HepG2 (cell line): ENCODE measurements at regions not wholly inside any gene's neighbourhood (a gene's known extent, or its start where the extent isn't known, plus 50 kb on each side); places are given as distances from the start of the nearest gene placed in this dataset.

ENCODE experiments used
- ATAC-seq: fragments of 200-7000 bp; cut with Tn5 transposase; 3 replicates; pipeline ENCODE4 v1.9.1; 2020; ENCODE audit warnings: mild to moderate bottlenecking, moderate library complexity
- BruUV-seq: library from RNA; stranded (reverse); fragments of 400-500 nt; replicated peaks from 2 replicates; lab custom pipeline; 2021; lab: Mats Ljungman, UMichigan
- CTCF ChIA-PET: fragments of 300-600 bp; formaldehyde crosslinking; extraction: SDS; loops from one replicate; lab custom pipeline; 2021; ENCODE audit warnings: low total read pairs, inconsistent platforms, low intra/inter-chr PET ratio; lab: Yijun Ruan, JAX
- POLR2A ChIA-PET: fragments of 350-600 bp; sonication (Branson Sonifier 250); formaldehyde crosslinking; loops from one replicate; lab custom pipeline; 2020; ENCODE audit warnings: antibody characterized with exemption, inconsistent platforms; lab: Yijun Ruan, JAX
- DNase-seq: peaks from one replicate; pipeline ENCODE4 v3.0.0-alpha.2; 2015; ENCODE audit warnings: low spot score
- FAIRE-seq: peaks from 3 replicates; lab custom pipeline; 2011; peaks lifted over from hg19 to GRCh38; lab: Jason Lieb, UNC
- H2AFZ ChIP-seq: one replicate; pipeline ENCODE4 v1.6.1; 2011; ENCODE audit warnings: low read length, inconsistent platforms
- H3K27ac ChIP-seq: fragments of 300-600 bp; 3 replicates; pipeline ENCODE4 v1.8.0; 2011; ENCODE audit warnings: mixed run types, mild to moderate bottlenecking, mixed read lengths, low read length, inconsistent platforms; ENCODE audit not compliant: insufficient read depth; ENCODE audit errors: extremely low read length
- H3K27me3 ChIP-seq, 2 experiments: fragments of 200-600 bp in 1 of 2; 2 replicates in 1 of 2; 3 replicates in 1 of 2; pipeline versions ENCODE4 v1.6.0 to v1.8.0; 2011; ENCODE audit warnings: low read length in 2 of 2, mild to moderate bottlenecking in 2 of 2, moderate library complexity in 2 of 2, inconsistent platforms in 1 of 2; ENCODE audit not compliant: insufficient read depth in 2 of 2, control insufficient read depth in 1 of 2
- H3K36me3 ChIP-seq, 2 experiments: fragments of 200-600 bp in 1 of 2; replicated peaks in 1 of 2; 2 replicates in 1 of 2; 3 replicates in 1 of 2; pipeline versions ENCODE4 v1.5.1 to v1.8.0; 2011; ENCODE audit warnings: low read length in 2 of 2, inconsistent platforms in 1 of 2; ENCODE audit not compliant: insufficient read depth in 2 of 2, control insufficient read depth in 1 of 2
- H3K4me1 ChIP-seq: 2 replicates; pipeline ENCODE4 v1.5.1; 2012; ENCODE audit warnings: low read length, inconsistent platforms; ENCODE audit not compliant: insufficient read depth
- H3K4me2 ChIP-seq: 2 replicates; pipeline ENCODE4 v1.6.0; 2011; ENCODE audit warnings: low read depth, low read length, inconsistent platforms
- H3K4me3 ChIP-seq, 3 experiments: fragments of 200-600 bp in 1 of 3; sonication (generic), shearing (Covaris generic) in 1 of 3; replicated peaks in 1 of 3; 2 replicates each; pipeline ENCODE4 v1.5.1; 2011 to 2016; ENCODE audit warnings: low read length in 3 of 3, inconsistent platforms in 2 of 3, low read depth in 2 of 3, mild to moderate bottlenecking in 2 of 3, control low read depth in 1 of 3, mixed read lengths in 1 of 3; ENCODE audit not compliant: insufficient read depth in 1 of 3
- H3K79me2 ChIP-seq: one replicate; pipeline ENCODE4 v1.6.1; 2011; ENCODE audit warnings: low read length, inconsistent platforms; ENCODE audit not compliant: insufficient read depth
- H3K9ac ChIP-seq: 2 replicates; pipeline ENCODE4 v1.6.0; 2011; ENCODE audit warnings: mild to moderate bottlenecking, low read depth, low read length, inconsistent platforms; ENCODE audit not compliant: insufficient read depth
- H3K9me3 ChIP-seq: 2 replicates; pipeline ENCODE4 v1.5.1; 2012; ENCODE audit warnings: mild to moderate bottlenecking, low read length
- H4K20me1 ChIP-seq: 2 replicates; pipeline ENCODE4 v1.6.0; 2011; ENCODE audit warnings: inconsistent platforms, mild to moderate bottlenecking, low read length, moderate library complexity; ENCODE audit not compliant: insufficient read depth
- DMAP1 ChIP-seq: IDR thresholded peaks from 2 replicates; pipeline ENCODE4 v1.6.1; 2016
- ESRRA ChIP-seq: sonication (generic); formaldehyde crosslinking; IDR thresholded peaks from 2 replicates; pipeline ENCODE4 v1.5.1; 2020; ENCODE audit warnings: mild to moderate bottlenecking, low read depth, missing genetic modification reagents
- TBX2 ChIP-seq: sonication (generic); formaldehyde crosslinking; IDR thresholded peaks from 2 replicates; pipeline ENCODE4 v1.5.0; 2020; ENCODE audit warnings: missing genetic modification reagents, mild to moderate bottlenecking, borderline replicate concordance
- ZMYM4 ChIP-seq: sonication (generic); formaldehyde crosslinking; IDR thresholded peaks from 2 replicates; pipeline ENCODE4 v1.8.1; 2023; ENCODE audit warnings: mild to moderate bottlenecking, missing genetic modification reagents
- ZNF17 ChIP-seq: sonication (generic); formaldehyde crosslinking; IDR thresholded peaks from 2 replicates; pipeline ENCODE4 v1.5.0; 2020; ENCODE audit warnings: mild to moderate bottlenecking, missing genetic modification reagents
- ZNF282 ChIP-seq: fragments of 450-650 bp; IDR thresholded peaks from 2 replicates; pipeline ENCODE4 v1.6.1; 2018; ENCODE audit not compliant: partially characterized antibody
- ZNF337 ChIP-seq: sonication (generic); formaldehyde crosslinking; IDR thresholded peaks from 2 replicates; pipeline ENCODE4 v1.5.1; 2020; ENCODE audit warnings: missing genetic modification reagents, low read depth, mild to moderate bottlenecking, borderline replicate concordance
- ZNF343 ChIP-seq: sonication (generic); formaldehyde crosslinking; IDR thresholded peaks from 2 replicates; pipeline ENCODE4 v1.4.0; 2020; ENCODE audit warnings: mild to moderate bottlenecking, missing genetic modification reagents
- ZNF660 ChIP-seq: sonication (generic); formaldehyde crosslinking; IDR thresholded peaks from 2 replicates; pipeline ENCODE4 v1.5.1; 2020; ENCODE audit warnings: mild to moderate bottlenecking, low read depth, missing genetic modification reagents, borderline replicate concordance
- ZNF749 ChIP-seq: sonication (generic); formaldehyde crosslinking; IDR thresholded peaks from 2 replicates; pipeline ENCODE4 v1.8.0; 2022; ENCODE audit warnings: mild to moderate bottlenecking, missing genetic modification reagents, moderate library complexity, borderline replicate concordance
- WGBS: methylation state at CpG from one replicate; pipeline ENCODE4 v1.1.6; 2017; ENCODE audit warnings: low lambda C conversion rate; 5-methylcytosine and 5-hydroxymethylcytosine counted together
- in situ Hi-C: cut with HindIII; loops from 2 replicates; pipeline ENCODE4 v1.10.0; 2017; ENCODE audit warnings: low pct_unique_long_range_greater_than_20kb; ENCODE audit not compliant: extremely low pct_ligation_motif_present
- intact Hi-C: fragments of 100-400 bp; cut with micrococcal nuclease; formaldehyde crosslinking; loops from one replicate; pipeline ENCODE4 v1.10.0; 2022; ENCODE audit not compliant: unreplicated experiment
- TF ChIP-seq, protein P1 (sequence below): IDR thresholded peaks from 2 replicates; pipeline ENCODE4 v1.6.1; 2016
- TF ChIP-seq, protein P2 (sequence below): sonication (generic); formaldehyde crosslinking; IDR thresholded peaks from 2 replicates; pipeline ENCODE4 v1.5.0; 2020; ENCODE audit warnings: missing genetic modification reagents
- TF ChIP-seq, protein P3 (sequence below): sonication (generic); formaldehyde crosslinking; IDR thresholded peaks from 2 replicates; pipeline ENCODE4 v1.4.0; 2020; ENCODE audit warnings: missing genetic modification reagents, borderline replicate concordance
- TF ChIP-seq, protein P4 (sequence below): sonication (generic); formaldehyde crosslinking; IDR thresholded peaks from 2 replicates; pipeline ENCODE4 v1.5.1; 2020; ENCODE audit warnings: missing genetic modification reagents, mild to moderate bottlenecking, borderline replicate concordance

DNA sequence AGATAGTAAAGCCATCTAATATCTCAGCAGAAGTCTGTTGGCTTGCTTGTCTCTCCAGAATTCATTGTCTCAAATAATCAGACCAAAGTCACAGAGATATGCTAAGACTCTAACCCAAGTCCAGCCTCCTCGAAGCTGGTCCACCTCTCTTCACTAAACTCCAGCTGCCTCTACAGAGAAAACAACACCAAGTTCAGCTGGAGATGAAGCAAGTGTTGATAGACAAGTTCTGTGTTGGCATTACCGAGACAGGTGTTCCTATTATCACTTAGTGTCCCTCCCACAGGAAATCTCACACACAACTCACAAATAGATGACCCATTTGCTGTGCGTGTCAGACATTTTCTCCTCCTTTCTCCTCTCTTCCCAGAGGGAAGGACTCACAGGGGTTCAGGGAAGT is 164.4 kb upstream of the ANKFN1 start (continued):
- no peak for TF ChIP-seq ZNF343 (CRISPR knock-in tag)
- TF ChIP-seq ZNF282 = no peak
- TF ChIP-seq, protein P1, sequence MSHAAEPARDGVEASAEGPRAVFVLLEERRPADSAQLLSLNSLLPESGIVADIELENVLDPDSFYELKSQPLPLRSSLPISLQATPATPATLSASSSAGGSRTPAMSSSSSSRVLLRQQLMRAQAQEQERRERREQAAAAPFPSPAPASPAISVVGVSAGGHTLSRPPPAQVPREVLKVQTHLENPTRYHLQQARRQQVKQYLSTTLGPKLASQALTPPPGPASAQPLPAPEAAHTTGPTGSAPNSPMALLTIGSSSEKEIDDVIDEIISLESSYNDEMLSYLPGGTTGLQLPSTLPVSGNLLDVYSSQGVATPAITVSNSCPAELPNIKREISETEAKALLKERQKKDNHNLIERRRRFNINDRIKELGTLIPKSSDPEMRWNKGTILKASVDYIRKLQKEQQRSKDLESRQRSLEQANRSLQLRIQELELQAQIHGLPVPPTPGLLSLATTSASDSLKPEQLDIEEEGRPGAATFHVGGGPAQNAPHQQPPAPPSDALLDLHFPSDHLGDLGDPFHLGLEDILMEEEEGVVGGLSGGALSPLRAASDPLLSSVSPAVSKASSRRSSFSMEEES (CRISPR knock-in tag) = no peak

DNA sequence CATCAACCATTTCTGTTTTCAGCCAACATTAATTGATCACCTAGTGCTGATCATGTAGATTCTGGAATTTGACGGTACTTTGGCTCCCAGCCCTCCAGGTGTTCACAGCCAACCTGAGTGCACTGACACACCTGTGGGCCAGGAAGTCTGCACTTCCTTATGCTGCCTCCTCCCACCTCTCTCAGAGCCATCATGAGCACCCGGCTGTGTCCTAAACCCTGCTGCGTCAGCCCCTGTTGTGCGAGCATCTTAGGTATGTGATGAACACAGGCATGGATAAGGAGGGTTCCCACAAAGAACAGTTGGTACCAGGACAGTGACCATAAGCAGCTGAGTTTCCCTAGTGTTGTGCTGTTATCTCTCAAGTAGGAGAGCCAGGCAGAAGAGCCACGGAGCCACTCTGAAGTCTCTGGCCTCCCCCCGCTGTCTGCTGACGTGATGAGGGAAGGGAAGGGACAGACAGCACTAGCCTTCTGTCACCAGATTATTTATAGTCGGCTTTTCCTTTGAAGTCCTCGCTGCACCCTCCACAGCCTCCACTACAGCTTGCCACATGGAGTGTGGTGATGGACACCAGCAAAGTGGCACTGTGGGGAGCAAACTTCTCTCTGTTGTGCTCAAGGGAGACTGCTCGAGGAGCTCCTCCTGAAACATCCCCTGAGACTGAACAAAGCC is 162.8 kb upstream of the ANKFN1 start:
- ATAC-seq (no peak), FAIRE-seq (no peak), DNase-seq (no peak)
- POLR2A ChIA-PET = no interaction called here
- intact Hi-C loops = no loop called here
- in situ Hi-C loops = no loop called here
- CTCF ChIA-PET = no interaction called here
- WGBS = 16% methylated on average over 9 of the region's 10 CpGs
- no peaks in the 10 kb centered on the region; a peak in 1 of 5 replicates for H3K27me3 ChIP-seq
- H3K27ac ChIP-seq = no peak overlapping the region
- H3K4me2 ChIP-seq = no peak overlapping the region
- no peaks in the 10 kb centered on the region for H3K4me1 ChIP-seq
- H3K9me3 ChIP-seq = peaks cover 11% of the 10 kb centered on the region; the same call in 1 of the 2 replicates
- H3K9ac ChIP-seq = no peak overlapping the region
- H3K4me3 ChIP-seq = no peak overlapping the region
- no peaks in the 10 kb centered on the region for H3K79me2 ChIP-seq
- BruUV-seq = no TSS peak
- H2AFZ ChIP-seq = no peak overlapping the region
- H3K36me3 ChIP-seq = no peaks in the 10 kb centered on the region
- no peaks in the 10 kb centered on the region for H4K20me1 ChIP-seq
- TF ChIP-seq, protein P2, sequence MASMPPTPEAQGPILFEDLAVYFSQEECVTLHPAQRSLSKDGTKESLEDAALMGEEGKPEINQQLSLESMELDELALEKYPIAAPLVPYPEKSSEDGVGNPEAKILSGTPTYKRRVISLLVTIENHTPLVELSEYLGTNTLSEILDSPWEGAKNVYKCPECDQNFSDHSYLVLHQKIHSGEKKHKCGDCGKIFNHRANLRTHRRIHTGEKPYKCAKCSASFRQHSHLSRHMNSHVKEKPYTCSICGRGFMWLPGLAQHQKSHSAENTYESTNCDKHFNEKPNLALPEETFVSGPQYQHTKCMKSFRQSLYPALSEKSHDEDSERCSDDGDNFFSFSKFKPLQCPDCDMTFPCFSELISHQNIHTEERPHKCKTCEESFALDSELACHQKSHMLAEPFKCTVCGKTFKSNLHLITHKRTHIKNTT = no peak
- no peak for TF ChIP-seq ZNF337 (CRISPR knock-in tag)
- TF ChIP-seq ZNF749 (CRISPR knock-in tag) = no peak
- TF ChIP-seq TBX2 (CRISPR knock-in tag) = no peak
- TF ChIP-seq ZNF660 = no peak
- TF ChIP-seq, protein P3, sequence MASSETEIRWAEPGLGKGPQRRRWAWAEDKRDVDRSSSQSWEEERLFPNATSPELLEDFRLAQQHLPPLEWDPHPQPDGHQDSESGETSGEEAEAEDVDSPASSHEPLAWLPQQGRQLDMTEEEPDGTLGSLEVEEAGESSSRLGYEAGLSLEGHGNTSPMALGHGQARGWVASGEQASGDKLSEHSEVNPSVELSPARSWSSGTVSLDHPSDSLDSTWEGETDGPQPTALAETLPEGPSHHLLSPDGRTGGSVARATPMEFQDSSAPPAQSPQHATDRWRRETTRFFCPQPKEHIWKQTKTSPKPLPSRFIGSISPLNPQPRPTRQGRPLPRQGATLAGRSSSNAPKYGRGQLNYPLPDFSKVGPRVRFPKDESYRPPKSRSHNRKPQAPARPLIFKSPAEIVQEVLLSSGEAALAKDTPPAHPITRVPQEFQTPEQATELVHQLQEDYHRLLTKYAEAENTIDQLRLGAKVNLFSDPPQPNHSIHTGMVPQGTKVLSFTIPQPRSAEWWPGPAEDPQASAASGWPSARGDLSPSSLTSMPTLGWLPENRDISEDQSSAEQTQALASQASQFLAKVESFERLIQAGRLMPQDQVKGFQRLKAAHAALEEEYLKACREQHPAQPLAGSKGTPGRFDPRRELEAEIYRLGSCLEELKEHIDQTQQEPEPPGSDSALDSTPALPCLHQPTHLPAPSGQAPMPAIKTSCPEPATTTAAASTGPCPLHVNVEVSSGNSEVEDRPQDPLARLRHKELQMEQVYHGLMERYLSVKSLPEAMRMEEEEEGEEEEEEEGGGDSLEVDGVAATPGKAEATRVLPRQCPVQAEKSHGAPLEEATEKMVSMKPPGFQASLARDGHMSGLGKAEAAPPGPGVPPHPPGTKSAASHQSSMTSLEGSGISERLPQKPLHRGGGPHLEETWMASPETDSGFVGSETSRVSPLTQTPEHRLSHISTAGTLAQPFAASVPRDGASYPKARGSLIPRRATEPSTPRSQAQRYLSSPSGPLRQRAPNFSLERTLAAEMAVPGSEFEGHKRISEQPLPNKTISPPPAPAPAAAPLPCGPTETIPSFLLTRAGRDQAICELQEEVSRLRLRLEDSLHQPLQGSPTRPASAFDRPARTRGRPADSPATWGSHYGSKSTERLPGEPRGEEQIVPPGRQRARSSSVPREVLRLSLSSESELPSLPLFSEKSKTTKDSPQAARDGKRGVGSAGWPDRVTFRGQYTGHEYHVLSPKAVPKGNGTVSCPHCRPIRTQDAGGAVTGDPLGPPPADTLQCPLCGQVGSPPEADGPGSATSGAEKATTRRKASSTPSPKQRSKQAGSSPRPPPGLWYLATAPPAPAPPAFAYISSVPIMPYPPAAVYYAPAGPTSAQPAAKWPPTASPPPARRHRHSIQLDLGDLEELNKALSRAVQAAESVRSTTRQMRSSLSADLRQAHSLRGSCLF (CRISPR knock-in tag) = no peak
- no peak for TF ChIP-seq ZMYM4
- TF ChIP-seq DMAP1 (CRISPR knock-in tag) = no peak
- TF ChIP-seq ZNF17 (CRISPR knock-in tag) = no peak
- TF ChIP-seq, protein P4, sequence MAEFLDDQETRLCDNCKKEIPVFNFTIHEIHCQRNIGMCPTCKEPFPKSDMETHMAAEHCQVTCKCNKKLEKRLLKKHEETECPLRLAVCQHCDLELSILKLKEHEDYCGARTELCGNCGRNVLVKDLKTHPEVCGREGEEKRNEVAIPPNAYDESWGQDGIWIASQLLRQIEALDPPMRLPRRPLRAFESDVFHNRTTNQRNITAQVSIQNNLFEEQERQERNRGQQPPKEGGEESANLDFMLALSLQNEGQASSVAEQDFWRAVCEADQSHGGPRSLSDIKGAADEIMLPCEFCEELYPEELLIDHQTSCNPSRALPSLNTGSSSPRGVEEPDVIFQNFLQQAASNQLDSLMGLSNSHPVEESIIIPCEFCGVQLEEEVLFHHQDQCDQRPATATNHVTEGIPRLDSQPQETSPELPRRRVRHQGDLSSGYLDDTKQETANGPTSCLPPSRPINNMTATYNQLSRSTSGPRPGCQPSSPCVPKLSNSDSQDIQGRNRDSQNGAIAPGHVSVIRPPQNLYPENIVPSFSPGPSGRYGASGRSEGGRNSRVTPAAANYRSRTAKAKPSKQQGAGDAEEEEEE (CRISPR knock-in tag) = no peak
- TF ChIP-seq ESRRA (CRISPR knock-in tag) = no peak
